Naive thymus-derived CD4-positive, alpha-beta T cell (primary cell): ENCODE measurements at regions not wholly inside any gene's neighbourhood (a gene's known extent, or its start where the extent isn't known, plus 50 kb on each side); places are given as distances from the start of the nearest gene placed in this dataset.
A peak's percentile ranks its signal among the peaks of the same experiment; 100 is the strongest.
"Not testable (repeated sequence)": the region's sequence is repeated elsewhere in the genome, so short reads cannot be mapped to it uniquely, and the experiment has no call there.

Source experiments
- ATAC-seq: fragments of 150-1000 bp; cut with Tn5 transposase; 2 replicates; pipeline ENCODE4 v1.10.0; 2021; ENCODE audit warnings: mild to moderate bottlenecking, moderate library complexity
- CTCF ChIA-PET: fragments of 350-600 bp; sonication (Branson Sonifier 250); formaldehyde crosslinking; loops from one replicate; lab custom pipeline; 2021; ENCODE audit warnings: antibody characterized with exemption; lab: Charles Lee
- POLR2A ChIA-PET: fragments of 350-600 bp; sonication (Branson Sonifier 250); formaldehyde crosslinking; loops from one replicate; lab custom pipeline; 2021; ENCODE audit warnings: antibody characterized with exemption, inconsistent platforms; lab: Charles Lee
- DNase-seq, 9 donors: peaks; one replicate each; pipeline versions ENCODE4 v3.0.0 to v3.0.0-alpha.2; 2020 to 2022; ENCODE audit warnings: mixed read lengths in 1 of 9
- H3K27ac ChIP-seq: one replicate; pipeline ENCODE4 v1.7.0; 2013; ENCODE audit warnings: mild to moderate bottlenecking, low read depth, low read length, moderate library complexity
- H3K27me3 ChIP-seq, 2 donors: one replicate each; pipeline ENCODE4 v1.7.0; 2013; ENCODE audit warnings: low read length in 2 of 2, mild to moderate bottlenecking in 2 of 2, moderate library complexity in 2 of 2; ENCODE audit not compliant: control insufficient read depth in 2 of 2, insufficient read depth in 2 of 2
- H3K36me3 ChIP-seq, 3 experiments: 1 replicate in 2 of 3; 2 replicates in 1 of 3; pipeline ENCODE4 v1.7.0; 2013; ENCODE audit warnings: low read length in 3 of 3, mild to moderate bottlenecking in 3 of 3, moderate library complexity in 1 of 3; ENCODE audit not compliant: insufficient read depth in 3 of 3, control insufficient read depth in 2 of 3
- H3K4me1 ChIP-seq, 2 donors: one replicate each; pipeline ENCODE4 v1.7.0; 2013; ENCODE audit warnings: low read length in 2 of 2, mild to moderate bottlenecking in 2 of 2, moderate library complexity in 1 of 2; ENCODE audit not compliant: control insufficient read depth in 2 of 2, insufficient read depth in 2 of 2
- H3K4me3 ChIP-seq: 2 replicates; pipeline ENCODE4 v1.7.0; 2013; ENCODE audit warnings: mild to moderate bottlenecking, low read length
- H3K9me3 ChIP-seq, 3 experiments: 1 replicate in 2 of 3; 2 replicates in 1 of 3; pipeline ENCODE4 v1.7.0; 2013; ENCODE audit warnings: low read length in 3 of 3; ENCODE audit not compliant: control insufficient read depth in 2 of 3
- H3K27ac Mint-ChIP-seq, 9 donors: one replicate each; pipeline ENCODE4 v1.8.0; 2020 to 2022; ENCODE audit warnings: mixed read lengths in 9 of 9, mild to moderate bottlenecking in 8 of 9, moderate library complexity in 5 of 9, inconsistent platforms in 2 of 9
- H3K27me3 Mint-ChIP-seq, 5 donors: one replicate each; pipeline ENCODE4 v1.8.0; 2021 to 2022; ENCODE audit warnings: mixed read lengths in 5 of 5, mild to moderate bottlenecking in 1 of 5
- H3K36me3 Mint-ChIP-seq, 5 donors: one replicate each; pipeline ENCODE4 v1.8.0; 2020 to 2022; ENCODE audit warnings: mixed read lengths in 5 of 5, mild to moderate bottlenecking in 3 of 5, inconsistent platforms in 1 of 5
- H3K4me1 Mint-ChIP-seq, 7 donors: one replicate each; pipeline ENCODE4 v1.8.0; 2020 to 2022; ENCODE audit warnings: mixed read lengths in 7 of 7, mild to moderate bottlenecking in 3 of 7, inconsistent platforms in 1 of 7
- H3K4me3 Mint-ChIP-seq, 10 donors: one replicate each; pipeline ENCODE4 v1.8.0; 2020 to 2022; ENCODE audit warnings: mild to moderate bottlenecking in 10 of 10, mixed read lengths in 10 of 10, moderate library complexity in 6 of 10, inconsistent platforms in 2 of 10
- H3K9me3 Mint-ChIP-seq, 11 donors: one replicate each; pipeline ENCODE4 v1.8.0; 2020 to 2022; ENCODE audit warnings: mixed read lengths in 11 of 11, mild to moderate bottlenecking in 4 of 11, inconsistent platforms in 1 of 11, moderate library complexity in 1 of 11
- intact Hi-C, 2 donors: fragments of 100-400 bp; cut with micrococcal nuclease; formaldehyde crosslinking; loops; one replicate each; pipeline ENCODE4 v1.15.1; 2023

DNA sequence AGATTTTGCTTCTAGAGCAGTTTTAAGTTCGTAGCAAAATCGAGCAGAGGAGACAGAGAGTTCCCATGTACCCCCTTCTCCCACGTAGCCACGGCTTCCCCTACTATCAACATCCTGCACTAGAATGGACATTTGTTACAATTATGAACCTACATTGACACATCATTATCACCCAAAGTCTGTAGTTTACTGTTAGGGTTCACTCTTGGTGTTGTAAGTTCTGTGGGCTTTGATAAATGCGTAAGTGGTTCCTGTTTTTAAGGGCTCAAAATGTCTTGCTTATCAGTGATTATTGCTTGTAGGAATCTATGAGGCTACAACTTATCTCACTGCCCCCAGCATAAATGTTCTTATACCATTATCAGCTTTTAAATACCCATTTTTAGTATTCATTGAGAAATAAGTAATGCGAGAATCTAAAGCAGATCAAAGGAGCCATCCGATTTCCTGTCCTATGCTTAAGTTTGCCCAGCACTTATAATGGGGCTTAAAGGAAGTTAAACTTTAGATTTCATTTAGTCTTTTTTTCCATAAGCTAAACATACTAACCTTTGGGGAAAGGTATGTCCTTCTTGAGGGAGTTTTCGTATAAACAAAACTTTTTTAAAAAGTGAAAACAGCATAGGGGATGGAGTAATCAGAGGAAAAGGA lies 118.7 kb downstream of the HAUS1 start:
- peak overlapping the region; percentile 5 for H3K27ac ChIP-seq
- Mint-ChIP-seq H3K36me3 (peaks cover 0 to 37% (median 31%) of the 10 kb centered on the region in 5 donors), H3K27ac (peak overlapping the region; percentile 9 to 81 (median 50)), H3K9me3 (no peaks in the 10 kb centered on the region), H3K4me1 (peaks cover 46 to 93% (median 84%) of the 10 kb centered on the region in 7 donors), H3K4me3 (peak overlapping the region; percentile 3 to 71 (median 52)), H3K27me3 (no peaks in the 10 kb centered on the region)
- no peak overlapping the region for H3K4me3 ChIP-seq
- ATAC-seq (peak; percentile 75), DNase-seq (peak in 2 of 9 donors; percentile 7 to 16)
- peaks cover 6 to 27% of the 10 kb centered on the region in 2 donors for H3K4me1 ChIP-seq
- no peaks in the 10 kb centered on the region for H3K9me3 ChIP-seq
- POLR2A ChIA-PET, result no interaction called here
- CTCF ChIA-PET, result interaction anchor here (0.6 to 1.5 kb wide), 3 partner anchors 14 to 1757 kb away, joined by 3 read pairs; no protein-coding TSS in a partner anchor
- intact Hi-C loops, result loop anchor here (1.0 to 2.0 kb wide), 4 partner anchors 9 to 27 kb away; no protein-coding TSS in a partner anchor
- no peaks in the 10 kb centered on the region for H3K27me3 ChIP-seq
- peaks cover 0 to 6% (median 3%) of the 10 kb centered on the region in 3 experiments for H3K36me3 ChIP-seq

- H3K36me3 ChIP-seq, result peaks cover 0 to 6% (median 0%) of the 10 kb centered on the region in 3 experiments
- H3K27ac ChIP-seq, result no peak overlapping the region
- POLR2A ChIA-PET, result no interaction called here
- no peaks in the 10 kb centered on the region for H3K9me3 Mint-ChIP-seq
- no peak for DNase-seq
- CTCF ChIA-PET, result interaction anchor here (0.6 to 1.2 kb wide), 5 partner anchors 15 to 559 kb away, joined by 3 to 5 read pairs (median 3); a partner anchor contains a TSS
- peaks cover 0 to 23% (median 18%) of the 10 kb centered on the region in 5 donors for H3K36me3 Mint-ChIP-seq
- intact Hi-C loops, result no loop called here
- no peaks in the 10 kb centered on the region for H3K27me3 ChIP-seq
- no peak overlapping the region for H3K4me3 ChIP-seq
- ATAC-seq, result no peak
- H3K4me3 Mint-ChIP-seq, result no peak overlapping the region
- H3K27ac Mint-ChIP-seq, result peak overlapping the region in 2 of 9 donors; percentile 44 to 81
- peaks cover 6 to 36% of the 10 kb centered on the region in 2 donors for H3K4me1 ChIP-seq
- H3K4me1 Mint-ChIP-seq, result peaks cover 42 to 93% (median 73%) of the 10 kb centered on the region in 7 donors
- H3K27me3 Mint-ChIP-seq, result no peaks in the 10 kb centered on the region
- no peaks in the 10 kb centered on the region for H3K9me3 ChIP-seq
Measured at GRCh38 chr18:46224181-46224775, 120.1 kb downstream of the HAUS1 start.

- peak overlapping the region in 4 of 9 donors; percentile 5 to 83 (median 64) for H3K27ac Mint-ChIP-seq
- ChIA-PET POLR2A (no interaction called here), CTCF (interaction anchor here (0.6 kb wide), 1 partner anchor 9 kb away, joined by 3 read pairs; no protein-coding TSS in a partner anchor)
- DNase-seq, result no peak
- no peaks in the 10 kb centered on the region for H3K9me3 Mint-ChIP-seq
- peaks cover 0 to 6% (median 0%) of the 10 kb centered on the region in 3 experiments for H3K36me3 ChIP-seq
- no peaks in the 10 kb centered on the region for H3K27me3 ChIP-seq
- intact Hi-C loops, result no loop called here
- no peaks in the 10 kb centered on the region for H3K9me3 ChIP-seq
- H3K4me1 Mint-ChIP-seq, result peaks cover 41 to 98% (median 67%) of the 10 kb centered on the region in 7 donors
- H3K36me3 Mint-ChIP-seq, result peaks cover 0 to 15% (median 12%) of the 10 kb centered on the region in 5 donors
- H3K4me3 Mint-ChIP-seq, result peak overlapping the region in 2 of 10 donors; percentile 24
- no peak for ATAC-seq
- H3K4me3 ChIP-seq, result no peak overlapping the region
- H3K27me3 Mint-ChIP-seq, result no peaks in the 10 kb centered on the region
- no peak overlapping the region for H3K27ac ChIP-seq
- H3K4me1 ChIP-seq, result peaks cover 6 to 36% of the 10 kb centered on the region in 2 donors
Measured at GRCh38 chr18:46226461-46226860, 122.3 kb downstream of the HAUS1 start.

DNA sequence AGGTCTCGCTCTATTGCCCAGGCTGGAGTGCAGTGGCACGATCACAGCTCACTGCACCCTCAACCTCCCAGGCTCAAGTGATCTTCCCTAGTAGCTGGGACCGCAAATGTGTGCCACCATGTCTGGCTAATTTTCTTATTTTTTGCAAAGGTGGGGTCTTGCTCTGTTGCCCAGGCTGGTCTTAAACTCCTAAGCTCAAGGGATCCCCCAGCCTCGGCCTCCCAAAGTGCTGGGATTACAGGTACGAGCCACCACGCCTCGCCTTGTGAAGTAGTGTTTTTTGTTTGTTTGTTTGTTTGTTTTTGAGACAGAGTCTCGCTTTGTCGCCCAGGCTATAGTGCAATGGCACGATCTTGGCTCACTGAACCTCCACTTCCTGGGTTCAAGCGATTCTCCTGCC lies 125.5 kb downstream of the HAUS1 start:
- ATAC-seq, H3K27ac ChIP-seq, H3K36me3 ChIP-seq, H3K4me3 ChIP-seq, H3K27me3 Mint-ChIP-seq, intact Hi-C loops, H3K27me3 ChIP-seq, H3K9me3 ChIP-seq, DNase-seq, H3K9me3 Mint-ChIP-seq: not testable (repeated sequence)
- CTCF ChIA-PET, result interaction anchor here (0.7 kb wide), 1 partner anchor 20 kb away, joined by 4 read pairs; no protein-coding TSS in a partner anchor
- H3K4me3 Mint-ChIP-seq, result peak overlapping the region in 6 of 10 donors; percentile 13 to 67 (median 33)
- peaks cover 0 to 12% of the 10 kb centered on the region in 2 donors for H3K4me1 ChIP-seq
- POLR2A ChIA-PET, result interaction anchor here (0.7 kb wide), 2 partner anchors 12 to 21 kb away, joined by 3 to 4 read pairs; no protein-coding TSS in a partner anchor
- peaks cover 0 to 15% (median 12%) of the 10 kb centered on the region in 5 donors for H3K36me3 Mint-ChIP-seq
- H3K27ac Mint-ChIP-seq, result peak overlapping the region in 4 of 9 donors; percentile 36 to 83 (median 58)
- H3K4me1 Mint-ChIP-seq, result peaks cover 13 to 96% (median 54%) of the 10 kb centered on the region in 7 donors

DNA sequence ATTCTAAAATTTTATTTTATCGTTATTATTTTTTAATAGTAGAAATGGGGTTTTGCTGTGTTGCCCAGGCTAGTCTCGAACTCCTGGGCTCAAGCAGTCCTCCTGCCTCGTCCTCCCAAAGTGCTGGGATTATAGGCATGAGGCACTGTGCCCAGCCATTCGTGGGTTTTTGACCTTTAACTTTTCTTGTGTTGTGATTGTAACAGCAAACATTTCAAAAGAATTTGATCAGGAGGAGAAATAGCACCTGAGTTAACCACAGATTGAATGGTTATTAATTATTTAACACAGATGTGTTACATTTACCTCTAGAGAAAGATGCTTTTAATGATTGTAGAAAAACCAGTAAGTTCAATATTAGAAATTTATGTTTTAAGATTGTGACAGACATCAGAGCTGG lies 132.0 kb downstream of the HAUS1 start:
- no peak overlapping the region for H3K4me3 Mint-ChIP-seq
- Histone ChIP-seq H3K4me1 (peaks cover 0 to 15% of the 10 kb centered on the region in 2 donors), H3K27me3 (no peaks in the 10 kb centered on the region), H3K36me3 (no peaks in the 10 kb centered on the region), H3K9me3 (no peaks in the 10 kb centered on the region), H3K27ac (no peak overlapping the region), H3K4me3 (no peak overlapping the region)
- ATAC-seq (no peak), DNase-seq (no peak)
- intact Hi-C loops, result loop anchor here in 1 of 2 donors (2.0 kb wide), 2 partner anchors 13 to 15 kb away; no protein-coding TSS in a partner anchor
- no peak overlapping the region for H3K27ac Mint-ChIP-seq
- no peaks in the 10 kb centered on the region for H3K9me3 Mint-ChIP-seq
- H3K4me1 Mint-ChIP-seq, result peaks cover 19 to 85% (median 68%) of the 10 kb centered on the region in 7 donors
- H3K27me3 Mint-ChIP-seq, result no peaks in the 10 kb centered on the region
- peaks cover 0 to 32% (median 24%) of the 10 kb centered on the region in 5 donors for H3K36me3 Mint-ChIP-seq
- CTCF ChIA-PET, result interaction anchor here (1.0 kb wide), 1 partner anchor 10 kb away, joined by 3 read pairs; no protein-coding TSS in a partner anchor
- POLR2A ChIA-PET, result interaction anchor here (1.0 kb wide), 1 partner anchor 10 kb away, joined by 3 read pairs; no protein-coding TSS in a partner anchor

- Mint-ChIP-seq H3K27ac (no peak overlapping the region), H3K4me1 (peaks cover 17 to 77% (median 56%) of the 10 kb centered on the region in 7 donors), H3K36me3 (peaks cover 0 to 32% (median 24%) of the 10 kb centered on the region in 5 donors), H3K4me3 (no peak overlapping the region), H3K9me3 (no peaks in the 10 kb centered on the region), H3K27me3 (no peaks in the 10 kb centered on the region)
- POLR2A ChIA-PET, result no interaction called here
- Histone ChIP-seq H3K27me3 (no peaks in the 10 kb centered on the region), H3K4me1 (peaks cover 0 to 15% of the 10 kb centered on the region in 2 donors), H3K27ac (no peak overlapping the region), H3K9me3 (no peaks in the 10 kb centered on the region), H3K36me3 (no peaks in the 10 kb centered on the region), H3K4me3 (no peak overlapping the region)
- CTCF ChIA-PET, result no interaction called here
- intact Hi-C loops, result loop anchor here in 1 of 2 donors (2.0 kb wide), 2 partner anchors 13 to 15 kb away; no protein-coding TSS in a partner anchor
- no peak for DNase-seq
- no peak for ATAC-seq
Measured at GRCh38 chr18:46237891-46238290, 133.7 kb downstream of the HAUS1 start.
